HG03097 (cell line): ENCODE measurements at regions not wholly inside any gene's neighbourhood (a gene's known extent, or its start where the extent isn't known, plus 50 kb on each side); places are given as distances from the start of the nearest gene placed in this dataset.

Source experiments
- ATAC-seq: cut with Tn5 transposase; IDR thresholded peaks from one replicate; pipeline ENCODE4 v1.9.1; 2021; ENCODE audit not compliant: unreplicated experiment, low FRiP score

GRCh38 chr5:163381832-163382231 is 55.6 kb upstream of the CCNG1 start:
- no peak for ATAC-seq

DNA sequence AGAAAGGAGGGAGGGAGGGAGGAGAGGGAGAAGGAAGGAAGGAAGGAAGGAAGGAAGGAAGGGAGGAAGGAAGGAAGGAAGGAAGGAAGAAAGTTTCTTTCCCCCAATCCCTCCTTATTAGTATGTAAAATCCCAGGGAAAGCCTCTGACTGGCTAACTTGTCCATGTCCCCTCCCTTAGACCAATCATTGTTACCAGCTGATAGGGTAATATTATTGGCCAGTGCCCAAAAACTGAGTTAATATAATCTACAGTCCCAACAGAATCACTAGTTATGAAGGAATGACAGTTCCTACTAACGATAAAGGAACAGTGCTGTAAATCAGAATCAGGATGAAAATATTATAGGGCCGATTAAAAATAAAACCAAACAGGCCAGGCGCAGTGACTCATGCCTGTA is 53.6 kb upstream of the CCNG1 start:
- ATAC-seq = no peak

DNA sequence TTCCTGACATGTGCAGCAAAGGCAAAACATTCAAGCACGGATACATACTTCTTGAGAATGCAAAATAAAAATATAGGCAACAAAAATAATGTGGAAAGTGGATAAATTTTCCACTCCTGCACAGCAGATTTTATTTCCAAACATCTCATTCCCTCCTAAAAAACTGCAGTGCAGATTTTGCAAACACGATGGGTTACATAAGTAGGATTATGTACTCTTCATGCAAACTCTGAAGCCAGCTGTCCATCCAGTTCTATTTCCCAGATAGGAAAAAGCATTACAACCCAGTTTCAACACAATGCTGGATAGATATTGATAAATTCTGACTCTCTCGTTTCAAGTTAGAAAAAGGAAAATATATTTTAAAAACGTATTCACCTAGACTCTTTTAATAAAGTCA is 52.7 kb upstream of the CCNG1 start:
- no peak for ATAC-seq

DNA sequence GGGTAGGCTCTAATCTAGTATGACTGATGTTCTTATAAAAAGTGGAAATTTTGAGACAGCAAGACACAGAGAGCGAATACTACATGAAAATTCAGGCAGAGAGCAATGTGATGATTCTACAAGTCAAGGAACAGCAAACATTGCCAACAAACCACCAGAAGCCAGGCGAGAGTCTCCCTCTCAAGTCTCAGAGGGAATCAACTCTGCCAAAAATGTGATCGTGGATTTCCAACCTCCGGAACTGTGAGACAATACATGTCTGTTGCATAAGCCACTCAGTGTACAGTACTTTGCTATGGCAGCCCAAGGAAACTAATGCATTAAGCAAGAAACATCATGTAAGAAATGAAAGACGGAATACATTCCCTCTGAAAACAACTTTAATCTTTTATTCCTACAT is 52.1 kb upstream of the CCNG1 start:
- ATAC-seq = no peak

DNA sequence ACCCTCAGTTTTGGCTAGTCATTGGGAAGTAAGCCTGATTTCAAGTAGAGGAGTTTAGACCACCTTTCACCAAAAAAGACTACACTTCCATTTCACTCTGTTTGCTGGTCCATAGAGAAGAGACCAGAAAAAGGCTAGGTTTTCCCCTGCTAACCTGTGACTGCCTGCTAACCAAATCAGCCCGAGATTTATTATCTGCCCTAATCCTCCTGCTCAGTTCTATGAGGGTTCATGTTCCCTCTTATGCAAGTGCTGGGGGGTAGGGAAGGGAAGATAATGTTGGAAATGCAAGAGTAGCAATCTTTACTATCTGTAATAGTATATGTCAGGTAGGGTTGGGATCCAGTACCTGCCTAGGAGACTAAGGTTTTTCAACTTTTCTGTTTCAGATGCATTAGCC is 51.6 kb upstream of the CCNG1 start:
- no peak for ATAC-seq

DNA sequence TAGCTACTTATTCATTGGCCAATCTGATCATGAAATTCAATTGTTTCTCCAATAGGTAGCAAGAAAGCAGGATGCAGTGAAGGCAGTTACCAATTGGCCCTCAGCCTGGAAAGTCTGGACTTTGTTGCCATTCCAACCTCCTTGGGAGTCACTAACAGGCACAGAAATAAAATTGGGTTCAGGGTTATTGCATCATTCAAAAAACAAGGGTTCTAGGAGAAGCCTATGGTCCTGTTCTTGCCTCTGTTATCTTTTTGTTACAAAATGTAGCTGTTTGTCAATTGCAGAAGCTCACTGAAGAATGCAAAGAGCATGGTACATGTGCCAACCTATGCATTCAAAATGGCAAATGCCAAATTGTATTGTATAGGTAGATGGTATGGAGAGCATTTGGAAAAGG is 51.0 kb upstream of the CCNG1 start:
- ATAC-seq = no peak

DNA sequence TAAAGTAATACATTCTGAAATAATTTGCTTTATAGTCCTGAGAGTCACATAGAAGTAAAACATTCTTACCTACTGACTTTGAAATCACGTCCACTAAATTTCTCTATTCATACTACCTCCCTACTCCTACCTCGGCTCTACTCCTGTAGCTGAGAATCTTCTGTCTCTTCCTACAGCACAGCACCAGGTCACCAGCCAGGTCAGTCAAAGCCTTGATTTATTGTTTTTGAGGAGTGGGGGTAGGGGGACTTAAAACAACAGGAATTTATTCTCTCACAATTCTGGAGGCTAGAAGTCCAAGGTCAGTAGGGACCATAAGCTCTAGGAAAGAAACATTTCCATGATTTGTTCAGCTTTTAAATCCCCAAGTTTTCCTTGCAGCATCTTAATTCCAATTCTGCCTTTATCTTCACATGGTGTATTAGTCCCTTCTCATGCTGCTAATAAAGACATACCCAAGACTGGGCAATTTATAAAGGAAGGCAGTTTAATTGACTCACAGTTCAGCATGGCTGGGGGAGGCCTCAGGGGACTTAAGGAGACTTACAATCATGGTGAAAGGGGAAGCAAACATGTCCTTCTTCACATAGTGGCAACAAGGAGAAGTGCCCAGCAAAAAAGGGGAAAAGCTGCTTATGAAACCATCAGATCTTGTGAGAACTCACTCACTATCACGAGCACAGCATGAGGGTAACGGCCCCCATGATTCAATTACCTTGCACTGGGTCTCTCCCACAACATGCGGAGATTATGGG is 49.6 kb upstream of the CCNG1 start:
- no peak for ATAC-seq
